Progenitor cell of endocrine pancreas (in vitro differentiated cells): ENCODE measurements at regions not wholly inside any gene's neighbourhood (a gene's known extent, or its start where the extent isn't known, plus 50 kb on each side); places are given as distances from the start of the nearest gene placed in this dataset.
"Not testable (repeated sequence)": the region's sequence is repeated elsewhere in the genome, so short reads cannot be mapped to it uniquely, and the experiment has no call there.

ENCODE experiments used
- DNase-seq: peaks from one replicate; pipeline ENCODE4 v3.0.0; 2021; ENCODE audit warnings: low spot score; ENCODE audit not compliant: unreplicated experiment
- H3K27ac Mint-ChIP-seq: 2 replicates; pipeline ENCODE4 v1.8.0; 2021; ENCODE audit warnings: mild to moderate bottlenecking, moderate library complexity, mixed read lengths
- H3K27me3 Mint-ChIP-seq: 2 replicates; pipeline ENCODE4 v1.8.0; 2021; ENCODE audit warnings: mixed read lengths
- H3K36me3 Mint-ChIP-seq: 2 replicates; pipeline ENCODE4 v1.8.0; 2022; ENCODE audit warnings: mixed read lengths; ENCODE audit not compliant: insufficient read depth
- H3K4me1 Mint-ChIP-seq: 2 replicates; pipeline ENCODE4 v1.8.0; 2021; ENCODE audit warnings: low read depth, mixed read lengths
- H3K4me3 Mint-ChIP-seq: 2 replicates; pipeline ENCODE4 v1.8.0; 2021; ENCODE audit warnings: low read depth, mild to moderate bottlenecking, moderate library complexity, mixed read lengths
- H3K9me3 Mint-ChIP-seq: 2 replicates; pipeline ENCODE4 v1.8.0; 2021; ENCODE audit warnings: low read depth, mixed read lengths
- TF ChIP-seq, protein P1 (sequence below): fragments of 200-600 bp; sonication (generic); IDR thresholded peaks from one replicate; pipeline ENCODE4 v1.5.0; 2021; ENCODE audit warnings: antibody characterized with exemption, mild to moderate bottlenecking; ENCODE audit not compliant: unreplicated experiment

- Mint-ChIP-seq H3K27me3 (peaks cover 3% of the 10 kb centered on the region), H3K4me1 (no peaks in the 10 kb centered on the region), H3K9me3 (peaks cover 5% of the 10 kb centered on the region), H3K4me3 (no peak overlapping the region), H3K27ac (no peak overlapping the region), H3K36me3 (no peaks in the 10 kb centered on the region)
- TF ChIP-seq, protein P1, sequence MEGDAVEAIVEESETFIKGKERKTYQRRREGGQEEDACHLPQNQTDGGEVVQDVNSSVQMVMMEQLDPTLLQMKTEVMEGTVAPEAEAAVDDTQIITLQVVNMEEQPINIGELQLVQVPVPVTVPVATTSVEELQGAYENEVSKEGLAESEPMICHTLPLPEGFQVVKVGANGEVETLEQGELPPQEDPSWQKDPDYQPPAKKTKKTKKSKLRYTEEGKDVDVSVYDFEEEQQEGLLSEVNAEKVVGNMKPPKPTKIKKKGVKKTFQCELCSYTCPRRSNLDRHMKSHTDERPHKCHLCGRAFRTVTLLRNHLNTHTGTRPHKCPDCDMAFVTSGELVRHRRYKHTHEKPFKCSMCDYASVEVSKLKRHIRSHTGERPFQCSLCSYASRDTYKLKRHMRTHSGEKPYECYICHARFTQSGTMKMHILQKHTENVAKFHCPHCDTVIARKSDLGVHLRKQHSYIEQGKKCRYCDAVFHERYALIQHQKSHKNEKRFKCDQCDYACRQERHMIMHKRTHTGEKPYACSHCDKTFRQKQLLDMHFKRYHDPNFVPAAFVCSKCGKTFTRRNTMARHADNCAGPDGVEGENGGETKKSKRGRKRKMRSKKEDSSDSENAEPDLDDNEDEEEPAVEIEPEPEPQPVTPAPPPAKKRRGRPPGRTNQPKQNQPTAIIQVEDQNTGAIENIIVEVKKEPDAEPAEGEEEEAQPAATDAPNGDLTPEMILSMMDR, result no peak
- no peak for DNase-seq
Measured at GRCh38 chr17:54559883-54560282, 340.8 kb upstream of the TOM1L1 start.

- no peaks in the 10 kb centered on the region for H3K36me3 Mint-ChIP-seq
- H3K4me1 Mint-ChIP-seq, result no peaks in the 10 kb centered on the region
- H3K27me3 Mint-ChIP-seq, result no peaks in the 10 kb centered on the region
- peaks cover 12% of the 10 kb centered on the region for H3K9me3 Mint-ChIP-seq
- DNase-seq, result no peak
- no peak overlapping the region for H3K4me3 Mint-ChIP-seq
- TF ChIP-seq, protein P1, result no peak
- H3K27ac Mint-ChIP-seq, result no peak overlapping the region
Measured at GRCh38 chr17:54608634-54609155, 292.0 kb upstream of the TOM1L1 start.

DNA sequence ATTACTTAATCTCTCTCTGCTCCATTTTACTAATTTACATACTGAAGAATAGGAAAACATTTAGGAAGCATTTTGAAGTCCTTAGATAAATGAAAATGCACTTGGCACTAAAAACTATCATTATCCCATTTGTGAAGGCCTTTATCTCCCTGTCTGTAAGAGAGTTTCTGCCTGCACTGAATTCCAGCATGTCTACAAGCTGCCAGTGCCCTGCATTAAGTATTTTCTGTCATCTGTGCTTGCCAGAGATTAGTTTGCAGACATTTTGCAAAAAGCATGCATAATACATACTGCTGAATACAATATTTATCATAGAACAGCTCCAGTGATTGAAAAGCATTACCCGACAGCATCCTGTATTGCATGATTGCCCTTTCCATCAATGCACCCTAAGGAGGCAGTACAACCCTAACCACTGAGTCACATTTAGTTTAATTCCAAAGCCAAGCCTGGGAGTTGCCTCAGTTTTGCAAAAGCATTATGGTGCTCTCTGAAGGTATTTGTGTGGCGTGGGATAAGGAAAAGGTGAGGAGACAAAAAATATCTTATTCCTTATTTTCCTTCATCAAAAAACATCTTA, 280.2 kb upstream of the TOM1L1 start:
- H3K4me1 Mint-ChIP-seq, result no peaks in the 10 kb centered on the region
- no peak overlapping the region for H3K4me3 Mint-ChIP-seq
- H3K36me3 Mint-ChIP-seq, result no peaks in the 10 kb centered on the region
- no peaks in the 10 kb centered on the region for H3K27me3 Mint-ChIP-seq
- DNase-seq, result no peak
- TF ChIP-seq, protein P1, result no peak
- H3K9me3 Mint-ChIP-seq, result peaks cover 3% of the 10 kb centered on the region
- no peak overlapping the region for H3K27ac Mint-ChIP-seq

- H3K27ac Mint-ChIP-seq, result no peak overlapping the region
- no peak for DNase-seq
- TF ChIP-seq, protein P1, result no peak
- H3K4me3 Mint-ChIP-seq, result no peak overlapping the region
- H3K4me1 Mint-ChIP-seq, result no peaks in the 10 kb centered on the region
- H3K9me3 Mint-ChIP-seq, result no peaks in the 10 kb centered on the region
- no peaks in the 10 kb centered on the region for H3K36me3 Mint-ChIP-seq
- no peaks in the 10 kb centered on the region for H3K27me3 Mint-ChIP-seq
Measured at GRCh38 chr17:54623746-54624145, 276.9 kb upstream of the TOM1L1 start.

- Mint-ChIP-seq H3K27ac (no peak overlapping the region), H3K4me1 (no peaks in the 10 kb centered on the region)
- TF ChIP-seq, protein P1, result no peak
Measured at GRCh38 chr17:54626146-54626703, 274.4 kb upstream of the TOM1L1 start.

GRCh38 chr17:54639426-54639825, 261.2 kb upstream of the TOM1L1 start:
- not testable (repeated sequence) for H3K36me3 Mint-ChIP-seq, H3K4me3 Mint-ChIP-seq, H3K27ac Mint-ChIP-seq, DNase-seq, H3K9me3 Mint-ChIP-seq, H3K4me1 Mint-ChIP-seq, H3K27me3 Mint-ChIP-seq

More at GRCh38 chr17:54626146-54626703, 274.4 kb upstream of the TOM1L1 start:
- Mint-ChIP-seq H3K36me3 (no peaks in the 10 kb centered on the region), H3K4me3 (no peak overlapping the region), H3K9me3 (no peaks in the 10 kb centered on the region), H3K27me3 (no peaks in the 10 kb centered on the region)
- no peak for DNase-seq
